ENCODE measurements at regions not wholly inside any gene's neighbourhood (a gene's known extent, or its start where the extent isn't known, plus 50 kb on each side); places are given as distances from the start of the nearest gene placed in this dataset.
"Not testable (repeated sequence)": the region's sequence is repeated elsewhere in the genome, so short reads cannot be mapped to it uniquely, and the experiment has no call there.

DNA sequence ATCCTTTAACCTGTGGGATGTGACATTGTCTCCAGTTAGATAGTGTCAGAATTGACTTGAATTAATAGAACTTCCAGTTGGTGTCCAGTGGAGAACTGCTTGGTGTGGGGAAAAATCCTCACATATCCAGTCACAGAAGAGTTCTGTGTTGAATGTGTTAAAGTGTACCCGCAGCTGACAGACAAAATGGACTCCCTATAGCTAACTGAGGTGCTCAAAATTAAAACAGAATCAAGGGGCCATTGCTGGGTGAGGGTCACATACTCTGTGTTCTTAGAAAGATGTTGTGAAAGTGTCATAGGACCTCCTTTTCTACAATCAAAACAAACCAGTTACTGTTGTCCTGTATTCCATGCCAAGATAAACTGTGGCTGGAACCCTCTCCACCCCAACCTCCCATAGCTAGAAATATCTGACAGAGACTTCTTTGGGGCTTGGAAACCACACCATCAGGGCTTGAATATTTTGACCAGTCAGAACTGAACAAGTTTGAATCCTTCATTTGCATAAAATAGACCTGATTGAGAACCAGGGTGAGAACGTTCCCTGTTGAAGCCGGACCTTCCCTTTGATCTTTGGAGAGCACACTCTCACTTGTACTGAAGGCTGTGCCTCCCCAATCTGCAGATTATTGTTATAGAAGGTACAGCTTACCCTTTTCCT, 164.0 kb upstream of the ZNF608 start:
- no peaks in the 10 kb centered on the region for H3K36me3 ChIP-seq (ENCODE audit: control insufficient read depth, insufficient read depth, low read length)
- H3K9me3 ChIP-seq (ENCODE audit: control insufficient read depth, low read depth, low read length), result no peaks in the 10 kb centered on the region
- no CpG with 5 or more reads among the region's 3 CpGs for WGBS (ENCODE audit: insufficient coverage, low lambda C conversion rate)
- no peak overlapping the region for H3K4me3 ChIP-seq (ENCODE audit: low read length)
- H3K27me3 ChIP-seq (ENCODE audit: control insufficient read depth, insufficient read depth, low read length), result no peaks in the 10 kb centered on the region
- peaks cover 27% of the 10 kb centered on the region for H3K4me1 ChIP-seq (ENCODE audit: control insufficient read depth, insufficient read depth, low read length)
- no peak overlapping the region for H3K27ac ChIP-seq (ENCODE audit: low read length)
- no peak for DNase-seq

DNA sequence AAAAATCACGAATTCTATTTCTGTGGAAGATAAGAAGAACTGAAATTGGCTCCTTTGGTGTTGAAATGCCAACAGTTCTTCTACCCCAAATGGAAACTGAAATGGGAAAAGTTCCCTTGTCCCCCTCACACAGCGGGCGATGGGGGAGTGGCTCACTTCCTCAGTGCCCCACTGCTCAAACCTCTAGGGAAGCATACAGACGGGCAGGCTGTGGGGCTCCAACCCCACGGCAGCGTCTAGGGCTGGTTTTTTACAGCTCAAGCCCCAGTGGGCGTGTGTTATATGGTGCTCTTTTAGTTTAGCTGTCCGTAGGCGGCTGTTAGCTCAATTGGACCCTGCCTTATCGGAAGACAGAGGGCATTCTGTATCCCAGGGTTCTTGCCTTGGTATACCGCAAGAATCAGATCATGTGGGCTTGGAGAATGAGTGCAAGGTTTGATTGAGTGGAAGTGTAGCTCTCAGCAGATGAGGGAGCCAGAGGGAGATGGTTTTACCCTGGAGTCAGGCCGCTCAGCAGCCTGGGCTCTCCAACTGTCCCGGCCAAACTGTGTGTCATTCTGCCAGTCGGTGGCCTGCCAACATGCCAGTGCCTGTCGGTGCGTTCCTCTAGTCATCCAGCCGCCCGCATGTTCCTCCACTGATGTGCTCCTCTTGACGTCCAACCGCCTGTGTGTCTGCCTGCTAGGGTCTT, 166.3 kb upstream of the ZNF608 start:
- Histone ChIP-seq H3K4me3 (ENCODE audit: low read length) (no peak overlapping the region), H3K27me3 (ENCODE audit: control insufficient read depth, insufficient read depth, low read length) (no peaks in the 10 kb centered on the region), H3K27ac (ENCODE audit: low read length) (no peak overlapping the region), H3K9me3 (ENCODE audit: control insufficient read depth, low read depth, low read length) (no peaks in the 10 kb centered on the region), H3K36me3 (ENCODE audit: control insufficient read depth, insufficient read depth, low read length) (no peaks in the 10 kb centered on the region), H3K4me1 (ENCODE audit: control insufficient read depth, insufficient read depth, low read length) (peaks cover 14% of the 10 kb centered on the region)
- no CpG with 5 or more reads among the region's 20 CpGs for WGBS (ENCODE audit: insufficient coverage, low lambda C conversion rate)
- DNase-seq, result no peak

DNA sequence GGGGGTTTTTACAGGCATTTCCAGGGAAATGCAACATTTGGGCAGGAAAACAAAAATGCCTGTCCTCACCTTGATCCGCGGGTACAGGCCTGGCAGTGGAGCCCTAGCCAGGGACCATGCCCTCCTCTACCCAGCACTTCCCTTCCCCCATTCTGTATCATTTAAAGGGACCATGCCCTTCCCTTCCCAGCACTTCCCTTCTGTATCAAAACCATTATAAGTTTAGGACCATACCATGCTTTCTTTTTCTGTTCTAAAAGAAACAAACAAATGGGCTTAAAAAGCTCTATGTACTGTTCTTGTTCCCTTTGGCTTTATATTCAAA, 166.9 kb upstream of the ZNF608 start:
- H3K4me3 ChIP-seq (ENCODE audit: low read length), result no peak overlapping the region
- WGBS (ENCODE audit: insufficient coverage, low lambda C conversion rate), result no CpG with 5 or more reads among the region's 2 CpGs

GRCh38 chr5:124916313-124916712, 169.9 kb upstream of the ZNF608 start:
- H3K4me1 ChIP-seq (ENCODE audit: control insufficient read depth, insufficient read depth, low read length); H3K9me3 ChIP-seq (ENCODE audit: control insufficient read depth, low read depth, low read length); DNase-seq; H3K4me3 ChIP-seq (ENCODE audit: low read length); H3K36me3 ChIP-seq (ENCODE audit: control insufficient read depth, insufficient read depth, low read length); H3K27me3 ChIP-seq (ENCODE audit: control insufficient read depth, insufficient read depth, low read length); H3K27ac ChIP-seq (ENCODE audit: low read length): not testable (repeated sequence)
- 82% methylated on average over 3 of the region's 5 CpGs for WGBS (ENCODE audit: insufficient coverage, low lambda C conversion rate)

More for the DNA sequence above, 166.9 kb upstream of the ZNF608 start:
- H3K9me3 ChIP-seq (ENCODE audit: control insufficient read depth, low read depth, low read length), result no peaks in the 10 kb centered on the region
- DNase-seq, result no peak
- peaks cover 14% of the 10 kb centered on the region for H3K4me1 ChIP-seq (ENCODE audit: control insufficient read depth, insufficient read depth, low read length)
- no peaks in the 10 kb centered on the region for H3K27me3 ChIP-seq (ENCODE audit: control insufficient read depth, insufficient read depth, low read length)
- H3K36me3 ChIP-seq (ENCODE audit: control insufficient read depth, insufficient read depth, low read length), result no peaks in the 10 kb centered on the region
- no peak overlapping the region for H3K27ac ChIP-seq (ENCODE audit: low read length)

- Histone ChIP-seq H3K36me3 (ENCODE audit: control insufficient read depth, insufficient read depth, low read length) (no peaks in the 10 kb centered on the region), H3K27me3 (ENCODE audit: control insufficient read depth, insufficient read depth, low read length) (no peaks in the 10 kb centered on the region), H3K4me1 (ENCODE audit: control insufficient read depth, insufficient read depth, low read length) (peaks cover 3% of the 10 kb centered on the region), H3K27ac (ENCODE audit: low read length) (no peak overlapping the region), H3K4me3 (ENCODE audit: low read length) (no peak overlapping the region), H3K9me3 (ENCODE audit: control insufficient read depth, low read depth, low read length) (no peaks in the 10 kb centered on the region)
- DNase-seq, result no peak
- no CpG with 5 or more reads among the region's 2 CpGs for WGBS (ENCODE audit: insufficient coverage, low lambda C conversion rate)
Observed at GRCh38 chr5:124918618-124919017, 172.2 kb upstream of the ZNF608 start.

GRCh38 chr5:124919076-124919475, 172.6 kb upstream of the ZNF608 start:
- no CpG with 5 or more reads among the region's 1 CpG for WGBS (ENCODE audit: insufficient coverage, low lambda C conversion rate)
- no peak overlapping the region for H3K4me3 ChIP-seq (ENCODE audit: low read length)
- H3K9me3 ChIP-seq (ENCODE audit: control insufficient read depth, low read depth, low read length), result no peaks in the 10 kb centered on the region
- no peaks in the 10 kb centered on the region for H3K36me3 ChIP-seq (ENCODE audit: control insufficient read depth, insufficient read depth, low read length)
- DNase-seq, result no peak
- no peak overlapping the region for H3K27ac ChIP-seq (ENCODE audit: low read length)
- H3K27me3 ChIP-seq (ENCODE audit: control insufficient read depth, insufficient read depth, low read length), result no peaks in the 10 kb centered on the region
- H3K4me1 ChIP-seq (ENCODE audit: control insufficient read depth, insufficient read depth, low read length), result peaks cover 3% of the 10 kb centered on the region

- no peaks in the 10 kb centered on the region for H3K27me3 ChIP-seq (ENCODE audit: control insufficient read depth, insufficient read depth, low read length)
- H3K4me3 ChIP-seq (ENCODE audit: low read length), result no peak overlapping the region
- H3K36me3 ChIP-seq (ENCODE audit: control insufficient read depth, insufficient read depth, low read length), result no peaks in the 10 kb centered on the region
- H3K4me1 ChIP-seq (ENCODE audit: control insufficient read depth, insufficient read depth, low read length), result peaks cover 3% of the 10 kb centered on the region
- no peaks in the 10 kb centered on the region for H3K9me3 ChIP-seq (ENCODE audit: control insufficient read depth, low read depth, low read length)
- DNase-seq, result no peak
- no CpG with 5 or more reads among the region's 6 CpGs for WGBS (ENCODE audit: insufficient coverage, low lambda C conversion rate)
- H3K27ac ChIP-seq (ENCODE audit: low read length), result no peak overlapping the region
Observed at GRCh38 chr5:124919747-124920525, 173.5 kb upstream of the ZNF608 start.

- H3K27me3 ChIP-seq (ENCODE audit: control insufficient read depth, insufficient read depth, low read length), result no peaks in the 10 kb centered on the region
- 86% methylated on average over 1 of the region's 9 CpGs for WGBS (ENCODE audit: insufficient coverage, low lambda C conversion rate)
- H3K4me1 ChIP-seq (ENCODE audit: control insufficient read depth, insufficient read depth, low read length), result peaks cover 3% of the 10 kb centered on the region
- no peaks in the 10 kb centered on the region for H3K36me3 ChIP-seq (ENCODE audit: control insufficient read depth, insufficient read depth, low read length)
- DNase-seq, result no peak
- H3K9me3 ChIP-seq (ENCODE audit: control insufficient read depth, low read depth, low read length), result no peaks in the 10 kb centered on the region
- no peak overlapping the region for H3K27ac ChIP-seq (ENCODE audit: low read length)
- H3K4me3 ChIP-seq (ENCODE audit: low read length), result no peak overlapping the region
Observed at GRCh38 chr5:124920909-124921666, 174.6 kb upstream of the ZNF608 start.

DNA sequence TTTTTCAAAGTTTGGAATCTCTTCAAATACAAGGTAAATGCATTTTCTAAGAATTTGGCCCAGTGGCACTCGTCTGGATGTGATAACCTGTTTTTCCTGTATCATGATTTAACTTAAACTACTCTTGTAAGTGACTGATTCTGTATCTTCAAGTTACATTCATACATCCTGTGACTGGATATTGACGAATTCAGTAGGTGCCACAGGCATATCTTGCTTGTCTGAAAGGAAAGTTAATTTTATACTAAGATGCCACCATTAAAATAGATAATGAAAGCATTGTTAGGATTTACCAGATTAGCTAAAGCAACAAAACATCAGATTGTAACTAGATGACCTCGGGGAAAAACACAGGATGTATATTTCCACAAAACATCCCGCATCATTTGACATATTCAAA, 175.3 kb upstream of the ZNF608 start:
- no peak for DNase-seq
- peaks cover 3% of the 10 kb centered on the region for H3K4me1 ChIP-seq (ENCODE audit: control insufficient read depth, insufficient read depth, low read length)
- no peak overlapping the region for H3K4me3 ChIP-seq (ENCODE audit: low read length)
- H3K27ac ChIP-seq (ENCODE audit: low read length), result no peak overlapping the region
- H3K9me3 ChIP-seq (ENCODE audit: control insufficient read depth, low read depth, low read length), result no peaks in the 10 kb centered on the region
- 55% methylated on average over 2 of the region's 4 CpGs for WGBS (ENCODE audit: insufficient coverage, low lambda C conversion rate)
- H3K36me3 ChIP-seq (ENCODE audit: control insufficient read depth, insufficient read depth, low read length), result no peaks in the 10 kb centered on the region
- H3K27me3 ChIP-seq (ENCODE audit: control insufficient read depth, insufficient read depth, low read length), result no peaks in the 10 kb centered on the region

- H3K4me3 ChIP-seq (ENCODE audit: low read length), result no peak overlapping the region
- WGBS (ENCODE audit: insufficient coverage, low lambda C conversion rate), result no CpG with 5 or more reads among the region's 6 CpGs
- H3K36me3 ChIP-seq (ENCODE audit: control insufficient read depth, insufficient read depth, low read length), result no peaks in the 10 kb centered on the region
- peaks cover 3% of the 10 kb centered on the region for H3K4me1 ChIP-seq (ENCODE audit: control insufficient read depth, insufficient read depth, low read length)
- no peaks in the 10 kb centered on the region for H3K9me3 ChIP-seq (ENCODE audit: control insufficient read depth, low read depth, low read length)
- no peak for DNase-seq
- H3K27ac ChIP-seq (ENCODE audit: low read length), result no peak overlapping the region
- H3K27me3 ChIP-seq (ENCODE audit: control insufficient read depth, insufficient read depth, low read length), result no peaks in the 10 kb centered on the region
Observed at GRCh38 chr5:124922255-124922975, 176.0 kb upstream of the ZNF608 start.
